Loucy (cell line): ENCODE measurements at regions not wholly inside any gene's neighbourhood (a gene's known extent, or its start where the extent isn't known, plus 50 kb on each side); places are given as distances from the start of the nearest gene placed in this dataset.

Experiments
- EZH2phosphoT487 ChIP-seq: fragments of 200-600 bp; IDR thresholded peaks from 2 replicates; pipeline ENCODE4 v1.6.1; 2018; ENCODE audit warnings: antibody characterized with exemption, mild to moderate bottlenecking, moderate library complexity, borderline replicate concordance
- TF ChIP-seq, protein P1 (sequence below): fragments of 200-600 bp; sonication (generic); conservative IDR thresholded peaks from 2 replicates; pipeline ENCODE4 v1.5.1; 2014; ENCODE audit warnings: mild to moderate bottlenecking, antibody characterized with exemption, low read length

DNA sequence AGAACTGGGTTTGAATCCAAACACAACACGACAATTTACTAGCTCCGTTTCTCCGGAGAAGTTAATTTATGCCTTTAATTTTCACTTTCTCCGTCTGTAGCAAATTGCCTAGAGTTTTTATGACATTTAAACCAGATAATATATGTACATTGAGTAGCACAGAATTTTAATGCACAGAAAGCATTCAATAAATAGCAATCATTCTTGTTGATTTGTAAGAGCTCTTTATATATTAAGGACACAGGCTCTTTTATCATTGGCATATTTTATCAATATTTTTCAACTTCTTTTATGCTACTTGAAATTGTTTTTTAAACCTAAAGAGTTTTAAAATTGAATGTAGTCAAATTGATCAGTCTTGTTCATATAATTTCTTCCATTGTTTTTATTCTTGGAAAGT is 99.6 kb upstream of the PPP2R3B start:
- TF ChIP-seq, protein P1, sequence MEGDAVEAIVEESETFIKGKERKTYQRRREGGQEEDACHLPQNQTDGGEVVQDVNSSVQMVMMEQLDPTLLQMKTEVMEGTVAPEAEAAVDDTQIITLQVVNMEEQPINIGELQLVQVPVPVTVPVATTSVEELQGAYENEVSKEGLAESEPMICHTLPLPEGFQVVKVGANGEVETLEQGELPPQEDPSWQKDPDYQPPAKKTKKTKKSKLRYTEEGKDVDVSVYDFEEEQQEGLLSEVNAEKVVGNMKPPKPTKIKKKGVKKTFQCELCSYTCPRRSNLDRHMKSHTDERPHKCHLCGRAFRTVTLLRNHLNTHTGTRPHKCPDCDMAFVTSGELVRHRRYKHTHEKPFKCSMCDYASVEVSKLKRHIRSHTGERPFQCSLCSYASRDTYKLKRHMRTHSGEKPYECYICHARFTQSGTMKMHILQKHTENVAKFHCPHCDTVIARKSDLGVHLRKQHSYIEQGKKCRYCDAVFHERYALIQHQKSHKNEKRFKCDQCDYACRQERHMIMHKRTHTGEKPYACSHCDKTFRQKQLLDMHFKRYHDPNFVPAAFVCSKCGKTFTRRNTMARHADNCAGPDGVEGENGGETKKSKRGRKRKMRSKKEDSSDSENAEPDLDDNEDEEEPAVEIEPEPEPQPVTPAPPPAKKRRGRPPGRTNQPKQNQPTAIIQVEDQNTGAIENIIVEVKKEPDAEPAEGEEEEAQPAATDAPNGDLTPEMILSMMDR: no peak
- no peak for TF ChIP-seq EZH2phosphoT487
